Erythroblast (primary cell): ENCODE measurements at regions not wholly inside any gene's neighbourhood (a gene's known extent, or its start where the extent isn't known, plus 50 kb on each side); places are given as distances from the start of the nearest gene placed in this dataset.

Source experiments
- GATA1 ChIP-seq: IDR thresholded peaks from 2 replicates; pipeline ENCODE4 v1.6.1; 2011; ENCODE audit warnings: low read depth, mild to moderate bottlenecking, control low read depth, low read length, moderate library complexity
- POLR2A ChIP-seq: IDR thresholded peaks from 2 replicates; pipeline ENCODE4 v1.6.1; 2011; ENCODE audit warnings: mild to moderate bottlenecking, low read length

GRCh38 chr1:82181846-82182245 lies 381.1 kb downstream of the ADGRL2 start:
- TF ChIP-seq POLR2A = no peak
- no peak for TF ChIP-seq GATA1
